PC-3 (cell line): ENCODE measurements at regions not wholly inside any gene's neighbourhood (a gene's known extent, or its start where the extent isn't known, plus 50 kb on each side); places are given as distances from the start of the nearest gene placed in this dataset.

ENCODE experiments used
- EZH2 ChIP-seq: fragments of 300-600 bp; sonication (generic); IDR thresholded peaks from one replicate; pipeline ENCODE4 v1.6.1; 2017; ENCODE audit warnings: antibody characterized with exemption, mild to moderate bottlenecking, low read length; ENCODE audit not compliant: unreplicated experiment
- TF ChIP-seq, protein P1 (sequence below): fragments of 300-600 bp; sonication (generic); conservative IDR thresholded peaks from 2 replicates; pipeline ENCODE4 v1.5.1; 2017; ENCODE audit warnings: antibody characterized with exemption, low read depth, mild to moderate bottlenecking, low read length

DNA sequence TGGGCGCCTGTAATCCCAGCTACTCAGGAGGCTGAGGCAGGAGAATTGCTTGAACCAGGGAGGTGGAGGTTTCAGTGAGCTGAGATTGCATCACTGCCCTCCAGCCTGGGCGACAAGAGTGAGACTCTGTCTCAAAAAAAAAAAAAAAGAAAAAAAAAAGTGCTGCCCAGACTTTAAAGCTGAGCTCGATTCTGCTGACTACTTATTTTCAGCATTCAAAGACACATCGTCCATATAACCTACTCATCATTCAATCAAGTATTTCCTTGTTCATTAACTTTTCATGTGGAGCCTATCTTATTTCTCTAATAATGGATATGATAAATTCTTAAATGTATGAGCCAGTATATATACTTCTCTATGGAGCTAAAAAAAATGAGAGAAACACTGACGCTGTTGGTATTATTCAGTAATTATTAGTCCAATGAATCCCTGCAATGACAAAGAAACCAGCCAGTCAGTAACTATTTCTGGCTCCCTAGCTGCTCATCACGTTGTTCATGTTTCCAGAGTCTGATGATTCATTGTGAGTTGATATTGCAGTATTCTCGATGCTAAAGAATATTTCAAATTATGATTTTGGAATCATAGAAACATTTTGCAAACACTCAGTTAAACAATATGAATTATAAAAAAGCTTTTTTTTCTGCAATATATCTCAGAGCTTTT lies 111.9 kb downstream of the RAP2B start:
- TF ChIP-seq EZH2 = no peak
- TF ChIP-seq, protein P1, sequence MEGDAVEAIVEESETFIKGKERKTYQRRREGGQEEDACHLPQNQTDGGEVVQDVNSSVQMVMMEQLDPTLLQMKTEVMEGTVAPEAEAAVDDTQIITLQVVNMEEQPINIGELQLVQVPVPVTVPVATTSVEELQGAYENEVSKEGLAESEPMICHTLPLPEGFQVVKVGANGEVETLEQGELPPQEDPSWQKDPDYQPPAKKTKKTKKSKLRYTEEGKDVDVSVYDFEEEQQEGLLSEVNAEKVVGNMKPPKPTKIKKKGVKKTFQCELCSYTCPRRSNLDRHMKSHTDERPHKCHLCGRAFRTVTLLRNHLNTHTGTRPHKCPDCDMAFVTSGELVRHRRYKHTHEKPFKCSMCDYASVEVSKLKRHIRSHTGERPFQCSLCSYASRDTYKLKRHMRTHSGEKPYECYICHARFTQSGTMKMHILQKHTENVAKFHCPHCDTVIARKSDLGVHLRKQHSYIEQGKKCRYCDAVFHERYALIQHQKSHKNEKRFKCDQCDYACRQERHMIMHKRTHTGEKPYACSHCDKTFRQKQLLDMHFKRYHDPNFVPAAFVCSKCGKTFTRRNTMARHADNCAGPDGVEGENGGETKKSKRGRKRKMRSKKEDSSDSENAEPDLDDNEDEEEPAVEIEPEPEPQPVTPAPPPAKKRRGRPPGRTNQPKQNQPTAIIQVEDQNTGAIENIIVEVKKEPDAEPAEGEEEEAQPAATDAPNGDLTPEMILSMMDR = no peak
